ENCODE measurements at regions not wholly inside any gene's neighbourhood (a gene's known extent, or its start where the extent isn't known, plus 50 kb on each side); places are given as distances from the start of the nearest gene placed in this dataset.

DNA sequence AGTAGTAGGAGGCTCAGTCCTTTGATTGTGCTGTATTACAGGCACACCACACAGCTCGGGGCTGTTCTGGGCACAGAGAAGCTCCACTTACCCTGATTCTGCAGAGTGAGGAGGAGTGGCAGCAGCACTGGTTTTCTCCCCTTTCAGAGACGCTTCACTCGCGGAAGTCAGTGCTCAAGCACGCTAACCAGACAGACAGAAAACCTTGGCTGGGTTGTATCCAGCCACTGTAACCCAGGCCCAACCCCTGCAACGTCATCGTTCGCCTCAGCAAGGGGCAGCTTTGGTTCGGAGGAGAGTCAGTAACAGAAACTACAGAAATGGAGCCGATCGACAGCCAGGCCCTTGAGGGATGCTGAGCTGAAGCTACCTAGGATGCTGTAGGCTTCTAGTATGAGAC, 171.0 kb downstream of the SLC16A9 start:
- no peak for DNase-seq (ENCODE audit: low spot score)

DNA sequence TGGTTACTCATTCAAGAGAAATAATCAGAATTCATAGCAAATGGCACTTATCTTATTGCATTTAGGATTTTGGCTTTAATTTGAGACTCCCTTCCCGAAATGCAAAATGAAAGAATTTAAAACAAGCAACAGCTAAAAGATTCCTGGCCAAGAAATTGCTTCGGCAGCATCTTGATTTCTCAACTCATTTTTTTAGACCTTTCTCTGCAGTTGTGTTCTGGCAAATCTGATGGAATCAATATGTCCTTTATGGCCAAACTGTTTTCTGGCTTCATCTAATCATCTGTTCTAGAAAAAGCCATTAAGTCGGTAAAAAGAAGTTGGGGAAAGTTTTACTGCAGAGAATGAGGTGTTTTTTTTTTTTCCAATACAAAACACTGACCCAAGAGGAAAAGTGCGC, 172.1 kb downstream of the SLC16A9 start:
- no peak for DNase-seq (ENCODE audit: low spot score)
- TF ChIP-seq, protein P1, sequence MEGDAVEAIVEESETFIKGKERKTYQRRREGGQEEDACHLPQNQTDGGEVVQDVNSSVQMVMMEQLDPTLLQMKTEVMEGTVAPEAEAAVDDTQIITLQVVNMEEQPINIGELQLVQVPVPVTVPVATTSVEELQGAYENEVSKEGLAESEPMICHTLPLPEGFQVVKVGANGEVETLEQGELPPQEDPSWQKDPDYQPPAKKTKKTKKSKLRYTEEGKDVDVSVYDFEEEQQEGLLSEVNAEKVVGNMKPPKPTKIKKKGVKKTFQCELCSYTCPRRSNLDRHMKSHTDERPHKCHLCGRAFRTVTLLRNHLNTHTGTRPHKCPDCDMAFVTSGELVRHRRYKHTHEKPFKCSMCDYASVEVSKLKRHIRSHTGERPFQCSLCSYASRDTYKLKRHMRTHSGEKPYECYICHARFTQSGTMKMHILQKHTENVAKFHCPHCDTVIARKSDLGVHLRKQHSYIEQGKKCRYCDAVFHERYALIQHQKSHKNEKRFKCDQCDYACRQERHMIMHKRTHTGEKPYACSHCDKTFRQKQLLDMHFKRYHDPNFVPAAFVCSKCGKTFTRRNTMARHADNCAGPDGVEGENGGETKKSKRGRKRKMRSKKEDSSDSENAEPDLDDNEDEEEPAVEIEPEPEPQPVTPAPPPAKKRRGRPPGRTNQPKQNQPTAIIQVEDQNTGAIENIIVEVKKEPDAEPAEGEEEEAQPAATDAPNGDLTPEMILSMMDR (IDR thresholded peaks at IDR 0.05; ENCODE audit: borderline replicate concordance, control extremely low read depth, extremely low read depth, insufficient read depth, missing control alignments) = no peak
- in situ Hi-C loops (cut with MboI; ENCODE audit: low sequenced_read_pairs, unreplicated experiment) = no loop called here

More for the DNA sequence above, 171.0 kb downstream of the SLC16A9 start:
- TF ChIP-seq, protein P1 (IDR thresholded peaks at IDR 0.05; ENCODE audit: borderline replicate concordance, control extremely low read depth, extremely low read depth, insufficient read depth, missing control alignments) = no peak
- in situ Hi-C loops (cut with MboI; ENCODE audit: low sequenced_read_pairs, unreplicated experiment) = no loop called here

DNA sequence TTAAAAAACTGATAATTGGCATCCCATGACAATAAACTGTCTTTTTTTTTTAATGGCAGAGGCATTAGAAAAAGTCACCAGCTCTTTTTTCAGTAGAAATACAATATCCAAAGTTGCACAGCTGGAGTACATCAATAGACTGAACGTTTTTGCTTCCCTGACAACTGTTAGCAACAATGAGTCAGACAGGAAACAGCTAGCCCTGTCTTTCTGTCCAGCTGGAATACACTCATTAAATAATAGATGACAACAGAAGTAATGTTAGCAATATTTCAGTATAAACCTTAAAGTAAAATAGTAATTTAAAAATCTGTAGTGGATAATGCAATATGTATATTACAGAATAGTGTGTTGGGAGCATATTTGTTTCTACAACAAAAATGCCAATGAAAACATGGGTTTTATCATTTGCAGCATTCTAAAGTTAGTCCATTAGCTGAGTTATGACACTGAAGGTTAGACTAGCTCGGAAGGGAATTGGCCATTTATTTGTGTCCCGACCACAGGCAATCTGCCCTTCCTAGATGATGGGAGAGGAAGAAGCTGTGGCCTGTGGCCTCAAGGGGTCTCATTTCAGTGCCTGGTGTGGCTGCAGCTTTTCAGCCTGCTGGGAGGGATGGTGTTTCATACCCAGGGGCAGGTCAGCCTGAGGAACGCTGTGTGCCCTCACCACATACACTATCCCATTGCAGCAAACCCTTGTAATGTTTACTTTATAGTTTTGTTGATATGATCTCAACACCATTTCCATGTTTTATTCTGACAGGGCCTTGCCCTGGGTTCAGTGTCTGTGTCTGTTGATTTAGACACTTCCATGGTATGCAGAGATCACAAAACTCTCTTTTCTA, 173.3 kb downstream of the SLC16A9 start:
- TF ChIP-seq, protein P1 (IDR thresholded peaks at IDR 0.05; ENCODE audit: borderline replicate concordance, control extremely low read depth, extremely low read depth, insufficient read depth, missing control alignments) = no peak
- in situ Hi-C loops (cut with MboI; ENCODE audit: low sequenced_read_pairs, unreplicated experiment) = no loop called here
- no peak for DNase-seq (ENCODE audit: low spot score)

DNA sequence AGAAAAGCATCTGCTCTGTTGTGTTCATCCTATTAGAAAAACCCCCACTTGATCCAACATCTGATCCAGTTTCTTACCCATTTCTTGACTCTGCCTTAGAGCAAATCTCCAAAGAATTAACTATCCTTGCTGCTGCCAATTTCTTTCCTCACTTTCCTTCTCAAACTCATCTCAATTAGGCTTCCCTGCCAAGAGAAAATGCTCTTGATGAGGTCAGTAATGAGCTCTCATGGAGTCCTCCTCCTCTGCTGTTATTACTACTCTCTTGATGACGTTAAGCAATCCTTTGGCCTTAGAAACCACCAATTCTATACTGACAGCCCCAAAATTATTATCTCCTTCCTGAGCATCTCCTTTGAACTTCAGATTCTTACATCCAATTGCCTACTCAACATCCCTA, 162.0 kb upstream of the FAM13C start:
- in situ Hi-C loops (cut with MboI; ENCODE audit: low sequenced_read_pairs, unreplicated experiment) = no loop called here

DNA sequence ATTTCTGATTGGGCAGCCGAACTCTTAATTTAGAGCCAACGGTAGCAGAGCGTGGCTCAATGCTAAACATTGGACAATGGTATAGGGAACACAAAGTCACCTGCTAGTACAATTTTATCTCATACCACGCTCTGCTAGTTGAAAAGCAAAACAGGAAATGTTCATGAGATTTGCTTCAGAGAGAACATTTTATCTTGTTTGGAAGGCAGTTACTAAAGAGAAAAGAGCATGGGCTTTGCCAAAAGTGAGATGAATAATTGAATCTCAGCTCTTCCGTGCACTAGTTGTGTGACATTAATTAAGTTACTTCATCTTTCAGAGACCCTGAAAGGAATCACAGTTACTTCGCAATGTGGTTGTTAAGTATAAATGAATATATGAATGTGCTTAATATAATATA, 161.5 kb upstream of the FAM13C start:
- TF ChIP-seq, protein P1 (IDR thresholded peaks at IDR 0.05; ENCODE audit: borderline replicate concordance, control extremely low read depth, extremely low read depth, insufficient read depth, missing control alignments) = no peak
- no peak for DNase-seq (ENCODE audit: low spot score)
- in situ Hi-C loops (cut with MboI; ENCODE audit: low sequenced_read_pairs, unreplicated experiment) = no loop called here

More for the DNA sequence above, 162.0 kb upstream of the FAM13C start:
- no peak for DNase-seq (ENCODE audit: low spot score)
- TF ChIP-seq, protein P1 (IDR thresholded peaks at IDR 0.05; ENCODE audit: borderline replicate concordance, control extremely low read depth, extremely low read depth, insufficient read depth, missing control alignments) = no peak

DNA sequence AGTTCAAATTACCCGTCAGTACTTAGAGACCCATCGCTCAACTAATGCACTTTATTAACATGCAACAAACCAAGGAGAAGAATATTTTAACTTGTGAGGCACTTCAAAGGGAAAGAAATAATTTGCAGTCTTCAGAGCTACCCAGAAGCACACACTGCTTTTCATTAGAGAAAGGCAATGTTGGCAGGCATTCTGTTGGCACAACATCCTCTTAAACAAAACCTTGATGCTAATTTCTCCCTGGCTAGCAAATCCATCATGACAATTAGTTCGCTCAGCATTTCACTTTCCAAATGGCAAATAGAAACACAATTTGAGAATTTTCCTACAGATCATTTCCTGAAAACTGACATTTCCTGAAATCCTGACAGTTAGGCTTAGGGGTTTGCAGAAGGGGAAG, 155.6 kb upstream of the FAM13C start:
- no peak for DNase-seq (ENCODE audit: low spot score)
- TF ChIP-seq, protein P1 (IDR thresholded peaks at IDR 0.05; ENCODE audit: borderline replicate concordance, control extremely low read depth, extremely low read depth, insufficient read depth, missing control alignments) = no peak
- in situ Hi-C loops (cut with MboI; ENCODE audit: low sequenced_read_pairs, unreplicated experiment) = no loop called here

All from GM13976 (cell line).